Nephron progenitor cell (in vitro differentiated cells): ENCODE measurements at regions not wholly inside any gene's neighbourhood (a gene's known extent, or its start where the extent isn't known, plus 50 kb on each side); places are given as distances from the start of the nearest gene placed in this dataset.

ENCODE experiments used
- DNase-seq: peaks from one replicate; pipeline ENCODE4 v3.0.0; 2021
- H3K27ac Mint-ChIP-seq: 2 replicates; pipeline ENCODE4 v1.8.0; 2021; ENCODE audit warnings: mild to moderate bottlenecking, moderate library complexity, mixed read lengths
- H3K27me3 Mint-ChIP-seq: 2 replicates; pipeline ENCODE4 v1.8.0; 2021; ENCODE audit warnings: mild to moderate bottlenecking, low read depth, mixed read lengths; ENCODE audit not compliant: poor library complexity
- H3K36me3 Mint-ChIP-seq: 2 replicates; pipeline ENCODE4 v1.8.0; 2021; ENCODE audit warnings: low read depth, mixed read lengths
- H3K4me1 Mint-ChIP-seq: 2 replicates; pipeline ENCODE4 v1.8.0; 2021; ENCODE audit warnings: mixed read lengths
- H3K4me3 Mint-ChIP-seq: 2 replicates; pipeline ENCODE4 v1.8.0; 2021; ENCODE audit warnings: mild to moderate bottlenecking, moderate library complexity, mixed read lengths
- H3K9me3 Mint-ChIP-seq: 2 replicates; pipeline ENCODE4 v1.8.0; 2021; ENCODE audit warnings: mild to moderate bottlenecking, moderate library complexity, mixed read lengths
- CTCF ChIP-seq: fragments of 200-600 bp; sonication (generic); IDR thresholded peaks from 2 replicates; pipeline ENCODE4 v1.5.0; 2021; ENCODE audit warnings: antibody characterized with exemption

DNA sequence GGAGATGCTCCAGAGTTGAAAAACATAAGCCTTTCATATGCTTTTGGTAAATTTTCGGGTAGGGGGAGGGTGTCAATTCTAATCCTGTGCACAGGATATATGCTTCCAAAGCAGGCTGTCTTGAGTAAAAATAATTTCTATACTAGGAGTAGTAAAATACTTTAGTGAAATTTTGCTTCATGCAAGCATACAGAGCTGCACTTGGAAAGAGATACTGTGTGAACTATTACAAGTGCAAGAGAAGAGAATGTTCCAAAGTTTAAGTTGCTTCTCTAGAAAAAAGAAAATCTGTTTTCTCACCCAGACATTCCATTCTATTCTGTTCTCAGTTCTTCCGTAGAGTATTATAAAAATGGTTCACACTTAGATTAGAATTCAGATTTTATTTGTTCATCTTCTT lies 324.6 kb upstream of the AADAT start:
- Mint-ChIP-seq H3K27me3 (no peaks in the 10 kb centered on the region), H3K36me3 (no peaks in the 10 kb centered on the region), H3K27ac (no peak overlapping the region), H3K4me1 (peaks cover 17% of the 10 kb centered on the region), H3K9me3 (peaks cover 18% of the 10 kb centered on the region), H3K4me3 (no peak overlapping the region)
- no peak for TF ChIP-seq CTCF
- no peak for DNase-seq

DNA sequence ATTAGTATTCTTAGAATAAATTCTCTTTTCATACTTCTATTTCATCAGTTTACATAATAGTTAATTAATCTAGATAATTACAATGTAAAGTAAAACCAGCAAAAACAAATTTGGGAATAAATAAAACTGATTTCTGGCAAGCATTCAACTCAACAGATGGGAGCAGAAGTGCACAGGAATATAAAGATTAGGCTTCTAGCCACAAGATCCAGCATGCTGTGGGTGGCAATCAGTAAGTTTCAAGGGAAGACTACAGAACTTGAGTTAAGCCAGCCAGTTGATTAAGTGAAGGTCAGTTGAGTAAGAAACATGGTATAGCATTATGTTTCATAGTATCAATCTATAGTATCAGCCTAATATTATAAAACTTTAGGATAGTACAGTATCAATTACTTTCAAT lies 324.2 kb upstream of the AADAT start:
- no peak for DNase-seq
- Mint-ChIP-seq H3K36me3 (no peaks in the 10 kb centered on the region), H3K27ac (no peak overlapping the region), H3K4me1 (peaks cover 17% of the 10 kb centered on the region), H3K27me3 (peaks cover 3% of the 10 kb centered on the region), H3K9me3 (peaks cover 18% of the 10 kb centered on the region), H3K4me3 (no peak overlapping the region)
- TF ChIP-seq CTCF: no peak

- DNase-seq: no peak
- H3K4me3 Mint-ChIP-seq: peak overlapping the region; percentile 32
- H3K4me1 Mint-ChIP-seq: peaks cover 46% of the 10 kb centered on the region
- H3K36me3 Mint-ChIP-seq: no peaks in the 10 kb centered on the region
- TF ChIP-seq CTCF: peak; percentile 21
- H3K27ac Mint-ChIP-seq: peak overlapping the region; percentile 96
- no peaks in the 10 kb centered on the region for H3K27me3 Mint-ChIP-seq
- H3K9me3 Mint-ChIP-seq: peaks cover 15% of the 10 kb centered on the region
These were observed 310.6 kb upstream of the AADAT start for GRCh38 chr4:170400361-170400760.

GRCh38 chr4:170399581-170400293 lies 310.0 kb upstream of the AADAT start:
- Mint-ChIP-seq H3K36me3 (no peaks in the 10 kb centered on the region), H3K27me3 (no peaks in the 10 kb centered on the region), H3K4me3 (peak overlapping the region; percentile 33), H3K4me1 (peaks cover 46% of the 10 kb centered on the region), H3K27ac (peak overlapping the region; percentile 96), H3K9me3 (peaks cover 15% of the 10 kb centered on the region)
- no peak for DNase-seq
- TF ChIP-seq CTCF: no peak

- no peaks in the 10 kb centered on the region for H3K36me3 Mint-ChIP-seq
- peaks cover 10% of the 10 kb centered on the region for H3K9me3 Mint-ChIP-seq
- peaks cover 46% of the 10 kb centered on the region for H3K4me1 Mint-ChIP-seq
- no peak for DNase-seq
- H3K27ac Mint-ChIP-seq: peak overlapping the region; percentile 21
- H3K27me3 Mint-ChIP-seq: no peaks in the 10 kb centered on the region
- H3K4me3 Mint-ChIP-seq: peak overlapping the region; percentile 16
- no peak for TF ChIP-seq CTCF
These were observed 308.5 kb upstream of the AADAT start for GRCh38 chr4:170398218-170398617.

DNA sequence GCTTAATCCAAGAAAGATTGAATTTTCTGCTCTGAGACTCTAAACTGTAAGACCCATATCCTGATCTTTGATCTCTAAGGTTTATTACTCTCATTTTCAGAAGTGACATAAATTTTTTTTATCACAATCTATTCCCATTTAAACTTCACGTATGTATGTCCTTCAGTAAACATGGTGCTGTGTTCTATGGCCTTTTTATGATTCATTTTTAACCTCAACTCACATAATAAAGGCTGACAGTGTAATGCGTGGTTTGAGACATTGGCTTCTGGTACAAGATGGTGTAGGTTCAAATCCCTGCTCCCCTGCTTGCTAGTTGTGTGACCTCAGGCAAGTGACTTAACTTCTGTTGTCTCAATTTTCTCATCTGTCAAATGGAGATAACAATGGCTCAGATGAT lies 306.0 kb upstream of the AADAT start:
- H3K27me3 Mint-ChIP-seq: no peaks in the 10 kb centered on the region
- no peak for DNase-seq
- no peak overlapping the region for H3K27ac Mint-ChIP-seq
- no peak overlapping the region for H3K4me3 Mint-ChIP-seq
- peaks cover 52% of the 10 kb centered on the region for H3K4me1 Mint-ChIP-seq
- H3K36me3 Mint-ChIP-seq: no peaks in the 10 kb centered on the region
- no peaks in the 10 kb centered on the region for H3K9me3 Mint-ChIP-seq
- TF ChIP-seq CTCF: no peak
